DMS53 treated with DMSO at 0.1 percent for 48 hours (cell line): ENCODE measurements at regions not wholly inside any gene's neighbourhood (a gene's known extent, or its start where the extent isn't known, plus 50 kb on each side); places are given as distances from the start of the nearest gene placed in this dataset.

Experiments
- DNase-seq: peaks from one replicate; lab custom pipeline; 2025; ENCODE audit not compliant: unreplicated experiment; lab: John Stamatoyannopoulos, UW

DNA sequence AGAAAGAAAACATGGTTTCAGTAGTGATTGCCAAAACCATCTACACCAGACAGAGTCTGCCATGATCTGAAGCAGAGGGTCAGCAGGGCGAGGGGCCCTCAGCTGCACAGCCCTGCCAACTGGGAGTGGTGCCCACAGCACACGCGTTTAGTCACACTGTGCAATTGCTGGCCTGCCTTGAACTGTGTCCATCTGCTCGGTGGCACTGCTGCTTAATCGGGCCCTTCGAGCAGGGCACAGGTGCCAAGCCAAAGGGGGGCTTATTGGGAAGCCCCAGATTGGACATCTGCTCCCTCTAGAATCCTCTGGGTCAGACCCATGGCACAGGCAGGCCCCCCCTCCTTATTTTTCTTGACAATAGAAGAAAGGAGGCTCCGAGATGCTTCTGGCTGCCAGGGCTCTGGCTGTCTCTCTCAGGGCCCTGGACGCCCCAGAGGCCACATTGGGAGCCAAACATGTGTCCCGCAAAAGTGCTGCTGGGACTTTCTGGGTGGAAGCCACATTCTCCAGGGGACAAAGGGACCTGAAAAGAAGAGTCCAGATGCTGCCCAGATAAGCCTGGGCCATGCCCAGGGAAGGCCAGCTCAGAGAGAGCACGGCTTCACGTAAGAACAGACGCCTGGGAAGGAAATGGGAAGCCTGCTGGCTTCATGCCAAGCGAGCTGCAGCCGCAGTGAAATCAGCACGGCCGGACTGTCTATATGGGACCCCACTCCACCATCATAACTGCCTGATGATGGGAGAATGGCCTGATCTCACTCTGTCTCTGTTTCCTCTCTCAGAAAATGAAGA is 349.2 kb downstream of the GADD45G start:
- DNase-seq: no peak

DNA sequence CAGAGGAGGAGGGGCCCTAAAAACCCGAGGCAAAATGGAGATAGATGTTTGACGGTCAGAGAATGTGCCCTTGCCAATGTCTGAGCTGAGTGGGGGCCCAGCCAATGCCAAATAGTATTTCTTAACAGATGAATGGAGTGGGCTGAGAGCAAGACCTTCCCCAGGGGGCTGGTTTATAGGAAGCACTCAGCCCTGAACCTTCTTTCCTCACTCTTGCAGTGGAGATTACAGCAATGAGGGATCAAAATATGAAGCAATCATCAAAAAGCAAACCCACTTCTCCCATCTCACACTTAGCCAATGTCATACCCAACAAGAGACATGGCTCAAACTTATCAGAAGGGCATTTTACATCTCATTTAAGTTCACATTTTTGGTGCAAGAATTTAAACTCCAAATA is 350.3 kb downstream of the GADD45G start:
- no peak for DNase-seq

DNA sequence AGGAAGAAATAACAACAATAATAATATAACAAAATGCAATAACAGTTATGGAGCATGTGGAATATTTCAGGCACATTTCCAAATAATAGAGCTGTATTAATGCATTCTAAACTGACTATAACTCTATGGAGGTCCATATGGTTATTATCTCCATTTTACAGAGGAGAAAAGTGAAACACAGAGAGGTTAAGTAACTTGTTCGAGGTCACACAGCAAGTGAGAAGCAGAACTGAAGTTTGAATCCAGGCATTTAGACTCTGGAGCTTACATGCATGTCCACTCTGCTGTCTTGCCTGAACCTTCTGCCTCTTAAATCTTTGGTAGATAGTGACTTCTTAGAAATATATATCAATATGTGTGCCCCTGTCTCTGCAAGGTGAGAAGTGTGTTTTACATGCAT is 350.8 kb downstream of the GADD45G start:
- DNase-seq: no peak

DNA sequence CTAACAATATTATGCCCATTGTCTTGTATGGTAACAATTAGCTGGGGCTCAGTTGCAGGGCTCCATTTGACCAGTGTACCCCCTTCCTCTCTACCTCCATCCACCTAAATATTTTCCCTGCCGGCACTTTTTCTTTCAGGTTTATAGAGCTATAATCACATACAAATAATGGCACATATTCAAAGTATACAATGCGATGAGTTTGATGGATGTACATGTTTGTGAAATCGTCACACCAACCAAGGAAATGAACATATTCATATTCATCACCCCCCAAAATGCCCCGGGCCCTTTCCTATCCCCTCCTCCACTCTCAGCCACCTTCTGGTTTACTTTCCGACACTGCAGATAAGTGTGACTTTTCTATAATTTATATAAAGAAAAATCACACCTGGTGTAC is 351.5 kb downstream of the GADD45G start:
- no peak for DNase-seq

DNA sequence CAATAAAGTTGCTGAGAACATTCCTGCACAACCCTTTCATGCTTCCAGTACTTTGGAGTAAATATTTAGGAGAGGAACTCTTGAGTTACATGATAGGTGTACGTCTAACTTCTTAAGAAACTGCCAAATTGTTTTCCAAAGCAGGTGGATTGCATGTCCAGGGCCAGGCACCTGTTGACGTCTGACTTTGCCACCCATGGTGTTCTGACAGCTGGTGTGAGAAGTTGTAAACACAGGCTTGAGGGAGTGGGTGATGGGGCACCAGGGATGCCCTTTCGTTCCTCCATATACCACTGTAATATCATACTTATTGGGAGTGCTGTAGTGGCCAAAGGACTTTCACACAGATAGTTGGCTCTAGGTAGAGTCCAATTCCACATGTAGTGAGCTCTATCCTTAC is 352.1 kb downstream of the GADD45G start:
- DNase-seq: no peak

DNA sequence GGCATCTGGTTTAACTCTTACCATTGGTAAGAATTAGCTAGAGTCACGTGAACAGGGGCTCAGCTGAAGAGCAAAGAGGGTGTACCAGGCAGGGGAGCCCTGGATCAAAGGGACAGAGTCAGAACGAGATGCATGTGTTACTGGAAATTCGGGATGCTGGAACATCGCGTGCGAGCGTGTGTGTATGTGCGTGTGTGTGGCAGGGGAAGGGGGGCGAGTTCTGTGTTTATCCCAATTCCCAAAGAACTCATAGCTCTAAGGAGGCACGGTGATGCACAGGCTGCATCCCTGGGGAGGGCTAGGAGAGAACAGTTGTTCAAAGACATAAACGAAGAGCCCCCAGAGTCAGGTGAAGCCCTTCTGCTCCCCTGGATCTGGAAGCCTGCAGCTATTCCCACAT is 353.3 kb downstream of the GADD45G start:
- DNase-seq: no peak

DNA sequence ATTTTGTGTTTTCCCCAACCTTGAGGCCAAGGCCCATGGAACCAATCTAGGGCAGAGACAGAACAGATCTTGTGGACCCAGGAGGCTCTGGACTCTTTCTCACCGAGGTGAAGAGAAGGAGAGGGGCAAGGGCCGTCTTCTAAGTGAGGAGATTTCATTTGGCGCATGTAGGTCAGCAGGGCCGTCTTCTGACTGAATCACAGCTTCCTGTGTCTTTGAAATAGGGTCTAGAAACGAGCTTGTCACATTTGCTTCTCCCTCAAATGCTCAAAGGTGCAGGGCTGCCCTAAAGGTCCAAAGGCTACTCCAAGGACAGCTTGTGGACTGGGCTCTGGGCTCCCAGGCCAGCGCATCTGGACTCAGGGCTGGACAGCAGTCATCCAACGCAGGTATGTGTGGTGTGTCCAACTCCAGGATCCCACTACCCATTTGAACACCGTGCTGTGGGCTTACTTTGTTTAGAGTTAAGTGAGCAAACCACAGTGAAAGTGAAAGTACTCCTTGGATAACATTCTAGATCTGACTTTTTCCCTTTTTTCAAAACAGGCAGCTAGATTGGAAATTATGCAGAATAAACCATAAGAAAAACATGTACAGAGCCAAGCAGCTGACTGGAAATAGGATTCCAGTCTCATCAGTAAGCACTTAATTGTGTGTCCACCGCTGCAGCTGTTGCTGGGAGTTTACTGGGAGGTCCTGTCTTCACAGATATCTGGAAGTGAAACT is 357.0 kb downstream of the GADD45G start:
- no peak for DNase-seq

DNA sequence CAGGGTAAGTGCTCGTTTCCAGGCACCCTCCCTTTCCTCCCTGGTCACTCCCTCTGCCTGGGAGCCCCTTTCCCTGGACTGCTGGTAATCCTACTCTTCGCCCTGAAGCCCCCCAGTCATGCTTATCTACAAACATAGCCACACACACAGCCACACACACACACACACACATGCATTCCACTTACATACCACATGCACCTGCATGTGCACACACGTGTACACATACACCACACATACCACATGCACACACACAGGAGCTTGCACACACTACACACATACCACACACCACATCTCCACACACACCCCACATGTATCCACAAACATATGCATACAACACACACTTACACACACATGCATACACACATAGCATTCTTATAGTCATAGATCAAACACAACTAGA is 358.5 kb downstream of the GADD45G start:
- no peak for DNase-seq

DNA sequence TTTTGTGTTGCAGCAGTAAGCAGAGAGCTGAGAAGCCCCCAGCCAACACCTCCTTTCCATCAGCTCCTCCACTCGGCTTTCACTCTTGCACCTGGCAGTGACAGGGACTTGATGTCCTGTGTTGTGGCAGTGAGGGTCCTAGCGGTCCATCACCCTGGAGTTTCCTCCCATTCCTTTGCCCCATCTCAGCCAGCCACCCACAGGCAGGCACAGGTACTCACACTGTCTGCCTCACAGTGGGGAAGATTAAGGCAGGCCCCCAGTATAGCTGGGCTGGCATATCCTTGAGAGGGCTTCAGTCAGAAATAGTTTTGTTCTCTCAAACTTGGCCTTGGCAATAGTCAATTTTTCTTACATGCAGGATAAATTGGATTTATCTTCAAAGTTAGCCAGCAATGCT is 362.7 kb downstream of the GADD45G start:
- no peak for DNase-seq

DNA sequence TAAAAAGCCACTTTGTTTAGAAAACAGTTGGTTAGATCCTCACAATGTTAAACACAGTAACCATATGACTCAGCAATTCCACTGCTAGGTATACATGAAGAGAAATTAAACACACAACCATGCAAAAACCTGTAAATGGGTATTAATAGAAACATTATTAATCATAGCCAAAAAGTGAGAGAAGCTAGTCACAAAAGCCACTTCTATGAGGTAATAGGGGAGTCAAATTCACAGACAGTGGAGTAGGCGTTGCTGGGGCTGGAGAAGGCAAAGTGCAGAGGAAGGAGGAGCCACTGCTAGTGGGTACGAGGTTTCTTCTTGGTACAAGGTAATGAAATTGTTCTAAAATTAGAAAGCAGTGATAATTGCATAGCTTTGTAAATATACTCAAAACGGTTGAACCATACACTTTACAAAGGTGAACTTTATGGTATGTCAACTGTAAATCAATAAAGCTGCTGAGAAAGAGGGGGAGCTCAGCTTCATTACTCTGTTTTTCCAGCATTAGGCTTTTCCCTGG is 364.4 kb downstream of the GADD45G start:
- DNase-seq: no peak

DNA sequence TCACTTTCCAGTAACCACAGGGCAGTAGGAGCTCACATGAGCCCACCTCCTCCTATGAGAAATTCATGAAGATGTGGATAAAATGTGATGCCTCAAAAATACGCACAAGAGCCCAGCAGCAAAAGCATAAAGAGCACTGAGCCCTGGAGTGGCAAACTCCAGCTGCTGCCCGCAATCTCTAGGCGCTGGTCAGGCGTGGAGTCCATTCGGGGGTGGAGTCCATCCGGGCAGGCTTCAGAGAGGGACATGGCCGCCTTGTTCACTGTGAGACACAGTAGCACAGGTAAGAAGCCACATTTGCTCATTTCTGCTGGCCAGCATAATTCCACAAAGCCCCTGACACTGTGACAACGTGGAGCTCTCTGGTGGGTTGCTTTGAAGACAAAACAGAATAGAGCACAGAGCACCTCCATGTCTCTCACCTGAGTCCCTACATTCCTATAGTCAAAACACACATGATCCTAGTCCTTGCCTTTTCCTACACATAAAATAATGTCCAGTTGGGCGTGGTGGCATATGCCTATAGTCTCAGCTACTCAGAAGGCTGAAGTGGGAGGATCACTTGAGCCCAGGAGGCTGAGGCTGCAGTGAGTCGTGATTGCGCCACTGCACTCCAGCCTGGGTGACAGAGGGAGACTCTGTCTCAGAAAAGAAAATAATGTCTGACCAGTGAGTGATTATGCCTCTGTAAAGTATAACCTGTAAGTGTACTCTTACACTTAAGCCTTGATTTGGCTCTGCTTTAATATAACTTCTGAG is 365.2 kb downstream of the GADD45G start:
- no peak for DNase-seq

DNA sequence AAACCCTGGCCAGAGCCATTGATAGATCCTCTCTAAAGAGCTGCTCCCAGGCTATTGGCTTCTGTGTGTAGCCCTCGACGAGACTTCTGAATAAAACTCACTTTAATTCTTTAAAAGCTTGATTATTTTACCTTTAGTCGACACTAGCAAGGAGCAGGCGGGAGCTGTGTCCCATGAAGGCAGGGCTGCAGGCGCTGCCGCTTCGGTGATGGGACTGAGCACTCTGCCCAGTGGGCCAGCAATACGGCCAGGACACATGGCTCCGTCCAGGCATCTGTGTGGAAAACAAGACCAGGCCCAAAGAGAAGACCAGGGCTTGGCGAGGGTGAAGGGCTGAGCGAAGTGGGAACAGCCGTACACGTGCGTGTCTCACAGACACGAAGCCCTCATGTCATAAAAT is 365.9 kb downstream of the GADD45G start:
- no peak for DNase-seq

DNA sequence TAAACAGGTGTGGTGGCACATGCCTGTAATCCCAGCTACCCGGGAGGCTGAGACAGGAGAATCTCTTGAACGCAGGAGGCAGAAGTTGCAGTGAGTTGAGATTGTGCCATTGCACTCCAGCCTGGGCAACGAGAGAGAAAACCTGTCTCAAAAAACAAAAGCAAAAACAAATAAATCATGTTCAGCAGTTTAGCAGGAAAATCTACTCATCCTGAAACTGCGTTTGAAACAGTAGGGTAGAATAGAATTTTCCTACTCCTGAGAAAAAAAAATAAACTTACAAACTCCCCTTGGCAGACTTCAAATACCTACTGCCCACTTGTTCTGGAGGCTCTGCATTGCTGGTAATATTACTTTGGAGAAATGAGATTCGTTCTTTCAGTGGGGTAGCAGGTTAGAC is 367.7 kb downstream of the GADD45G start:
- no peak for DNase-seq

DNA sequence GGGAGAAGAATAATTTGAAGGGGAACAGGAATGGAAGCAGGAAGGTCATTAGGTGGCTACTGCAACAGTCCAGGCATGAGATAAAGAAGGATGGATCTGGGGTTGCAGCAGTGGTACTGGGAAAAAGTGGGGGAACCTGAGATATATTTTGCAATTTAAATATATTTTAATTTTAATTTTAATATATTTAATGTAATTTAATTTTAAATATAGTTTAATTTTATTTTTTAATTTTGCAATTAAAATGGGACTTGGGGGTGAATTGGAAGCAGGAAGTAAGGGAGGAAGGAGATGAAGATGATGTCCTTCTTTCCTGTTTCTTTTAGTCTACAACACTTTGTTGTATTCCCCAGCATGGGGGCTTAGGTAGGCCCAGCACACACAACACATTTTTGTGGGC is 369.8 kb downstream of the GADD45G start:
- no peak for DNase-seq

DNA sequence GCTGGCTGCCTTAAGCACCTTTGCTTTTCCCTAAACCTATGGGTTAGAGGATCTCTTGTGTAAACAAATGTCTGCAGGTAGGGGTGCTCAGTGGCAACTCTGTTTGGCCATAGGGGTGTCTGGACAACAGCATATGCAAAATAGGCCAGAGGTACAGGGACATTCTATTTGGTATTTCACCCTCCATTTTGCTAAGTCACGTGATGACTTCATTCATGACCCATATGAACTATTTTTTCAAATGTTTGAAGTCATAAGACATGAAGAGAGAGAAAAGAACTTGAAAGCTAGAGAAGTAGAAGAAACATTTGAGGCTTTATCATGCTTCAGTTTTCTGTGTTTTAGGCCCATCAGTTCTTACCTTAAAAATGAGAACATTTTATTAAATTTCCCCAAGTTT is 370.2 kb downstream of the GADD45G start:
- no peak for DNase-seq

DNA sequence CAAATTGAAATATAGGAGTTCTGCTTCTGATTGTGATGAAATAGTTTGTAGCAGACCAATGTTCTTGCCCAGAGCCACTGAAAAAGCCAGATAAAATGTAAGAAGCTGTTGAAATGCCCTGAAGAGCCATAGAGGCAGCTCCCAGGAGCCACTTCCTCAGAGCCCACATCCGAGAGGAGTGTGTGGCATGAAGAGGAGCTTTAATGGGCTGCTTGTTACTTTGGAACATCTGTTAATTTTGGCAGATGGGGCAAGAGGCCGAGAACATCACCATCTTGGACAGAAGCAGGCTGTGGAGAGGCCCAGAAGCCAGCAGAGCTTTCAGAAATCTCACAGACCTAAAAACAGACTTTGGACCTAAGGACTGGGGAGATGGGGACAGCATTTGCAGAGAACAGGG is 370.8 kb downstream of the GADD45G start:
- no peak for DNase-seq

DNA sequence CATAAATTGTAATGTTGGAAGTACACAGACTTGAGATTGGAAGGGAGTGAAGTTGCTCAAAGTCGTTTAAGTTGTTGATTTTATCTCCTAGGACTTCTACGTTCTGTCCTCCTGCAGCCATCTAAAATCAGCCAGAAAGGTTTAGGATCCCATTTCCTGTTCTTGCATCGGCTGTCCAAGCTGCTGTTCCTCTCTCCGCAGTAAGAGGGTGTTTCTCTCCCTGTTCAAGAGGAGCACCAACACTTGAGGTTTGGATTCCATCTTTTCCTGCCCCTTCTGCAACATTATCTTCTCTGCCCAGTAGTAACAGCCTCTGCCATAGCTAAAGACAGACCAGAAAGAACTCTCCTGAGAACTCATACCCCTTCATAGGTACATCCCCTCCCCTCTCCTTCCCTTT is 373.4 kb downstream of the GADD45G start:
- DNase-seq: peak; percentile 60

DNA sequence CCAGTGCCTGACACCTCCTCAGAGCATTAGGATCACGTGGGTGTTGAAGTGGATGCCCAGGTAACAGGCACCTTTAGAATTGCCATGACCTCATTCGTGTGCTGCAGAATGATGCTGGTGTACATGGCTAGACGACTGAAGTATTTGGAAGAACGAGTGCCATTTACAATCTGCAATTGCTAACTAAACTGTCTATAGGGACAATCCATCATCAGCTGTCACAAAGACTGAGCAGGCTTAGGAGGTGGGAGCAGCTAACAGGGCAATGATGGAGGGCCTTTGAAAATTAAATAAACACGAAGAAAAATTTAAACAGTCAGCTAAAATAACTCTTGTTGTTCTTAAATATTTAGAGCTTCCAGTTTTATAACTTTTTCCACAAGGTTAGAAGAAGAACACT is 375.8 kb downstream of the GADD45G start:
- peak; percentile 7 for DNase-seq

DNA sequence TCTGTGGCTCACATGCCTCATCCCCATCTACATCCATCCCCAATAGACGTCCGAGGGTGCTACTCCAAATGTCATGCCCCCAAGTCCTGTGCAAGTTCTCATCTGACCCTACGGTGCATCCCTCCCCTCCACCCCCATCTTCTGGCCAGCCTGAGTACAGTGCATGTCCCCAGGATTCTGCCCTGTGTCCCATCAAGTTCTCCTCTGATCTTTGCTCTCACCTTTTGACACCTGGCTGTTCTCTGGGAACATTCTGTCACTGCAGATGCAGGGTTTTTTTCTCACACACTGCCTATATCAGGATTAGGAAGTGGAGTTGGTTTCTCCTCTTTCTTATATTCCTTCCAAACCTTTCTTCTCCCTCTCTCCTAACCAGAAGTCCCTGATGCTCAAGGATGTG is 377.2 kb downstream of the GADD45G start:
- DNase-seq: no peak

DNA sequence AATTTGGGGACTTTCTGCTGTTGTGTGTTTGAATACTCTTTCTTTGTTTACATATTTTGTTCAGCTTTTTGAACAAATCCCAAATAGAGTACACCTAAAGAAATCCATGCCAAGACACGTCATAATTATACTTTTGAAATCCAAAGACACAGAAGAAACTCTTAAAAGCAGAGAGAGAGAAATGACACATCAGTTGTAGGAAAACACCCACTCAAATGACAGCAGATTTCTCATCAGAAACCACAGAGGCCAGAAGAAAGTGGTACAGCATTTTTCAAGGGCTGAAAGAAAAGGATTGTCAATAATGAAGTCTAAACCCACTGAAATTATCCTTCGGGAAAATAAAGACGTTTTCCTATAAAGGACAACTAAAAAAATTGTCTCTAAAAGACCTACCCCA is 378.6 kb downstream of the GADD45G start:
- DNase-seq: no peak

DNA sequence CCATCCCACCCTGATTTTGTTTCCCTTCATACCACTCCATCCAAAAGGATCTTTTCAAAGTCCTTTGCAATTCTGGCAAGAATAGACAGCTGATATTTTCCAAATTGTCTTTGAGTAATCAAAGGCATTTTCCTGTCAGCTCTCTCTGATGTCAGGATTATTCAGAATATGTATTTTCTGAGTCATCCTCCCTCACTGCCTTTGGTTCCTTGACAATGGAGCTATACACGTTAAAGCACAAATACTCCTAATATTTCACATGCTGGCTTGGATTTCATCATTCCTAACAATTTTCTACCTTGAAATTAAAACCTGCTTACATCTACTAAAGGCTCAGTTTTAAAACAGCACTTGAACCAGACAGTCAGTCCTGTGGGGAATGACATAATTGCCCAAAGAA is 379.4 kb downstream of the GADD45G start:
- peak; percentile 24 for DNase-seq

DNA sequence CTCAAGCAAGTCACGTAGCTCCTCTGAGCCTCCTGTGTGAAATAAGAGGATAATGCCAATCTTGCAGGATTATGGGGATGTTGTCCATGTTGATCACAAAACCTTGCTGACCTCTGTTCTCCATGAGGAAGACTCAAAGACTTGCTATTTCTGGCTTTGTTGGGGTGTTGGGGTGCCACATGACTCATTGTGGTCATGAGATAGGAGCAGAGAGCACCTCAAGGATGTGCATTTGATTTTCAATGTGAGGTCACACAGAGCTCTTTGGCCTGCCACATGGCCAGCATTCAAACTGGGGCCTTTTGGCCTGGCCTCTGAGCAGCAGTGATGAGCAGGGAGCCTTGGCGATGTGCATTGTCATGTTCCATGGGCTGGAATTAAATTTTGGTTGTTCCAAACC is 380.3 kb downstream of the GADD45G start:
- DNase-seq: no peak
